Type B pancreatic cell (in vitro differentiated cells): ENCODE measurements at regions not wholly inside any gene's neighbourhood (a gene's known extent, or its start where the extent isn't known, plus 50 kb on each side); places are given as distances from the start of the nearest gene placed in this dataset.

ENCODE experiments used
- DNase-seq: peaks from one replicate; pipeline ENCODE4 v3.0.0; 2021; ENCODE audit warnings: mixed read lengths; ENCODE audit not compliant: unreplicated experiment; ENCODE audit errors: extremely low spot score
- H3K27ac Mint-ChIP-seq: 2 replicates; pipeline ENCODE4 v1.8.0; 2021; ENCODE audit warnings: mild to moderate bottlenecking, mixed read lengths
- H3K27me3 Mint-ChIP-seq: 2 replicates; pipeline ENCODE4 v1.8.0; 2021; ENCODE audit warnings: mixed read lengths
- H3K36me3 Mint-ChIP-seq: 2 replicates; pipeline ENCODE4 v1.8.0; 2021; ENCODE audit warnings: mixed read lengths
- H3K4me1 Mint-ChIP-seq: one replicate; pipeline ENCODE4 v1.8.0; 2021; ENCODE audit warnings: mixed read lengths; ENCODE audit not compliant: unreplicated experiment
- H3K4me3 Mint-ChIP-seq: 2 replicates; pipeline ENCODE4 v1.8.0; 2021; ENCODE audit warnings: mild to moderate bottlenecking, mixed read lengths
- H3K9me3 Mint-ChIP-seq: 2 replicates; pipeline ENCODE4 v1.8.0; 2021; ENCODE audit warnings: mixed read lengths
- TF ChIP-seq, protein P1 (sequence below): fragments of 200-600 bp; sonication (generic); conservative IDR thresholded peaks from 2 replicates; pipeline ENCODE4 v1.5.0; 2021; ENCODE audit warnings: antibody characterized with exemption, mild to moderate bottlenecking

DNA sequence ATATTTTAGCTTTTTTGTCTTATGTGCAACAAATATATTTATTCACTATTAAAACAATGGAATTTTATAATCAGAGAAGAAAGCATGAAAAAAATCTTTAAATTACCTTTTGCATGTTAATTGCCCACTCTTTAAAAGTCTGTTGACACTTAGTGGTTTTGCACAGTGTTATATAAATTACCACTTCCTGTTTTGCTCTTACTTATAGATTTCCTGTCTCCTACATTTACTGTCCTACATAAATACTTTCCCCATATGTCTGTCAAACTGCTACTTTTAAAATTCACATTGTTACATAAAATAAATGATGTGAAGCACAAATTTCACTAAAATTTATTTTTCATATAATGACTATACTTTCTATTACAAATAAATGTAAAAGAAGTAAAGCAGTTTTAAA, 161.1 kb upstream of the NDST4 start:
- Mint-ChIP-seq H3K9me3 (no peaks in the 10 kb centered on the region), H3K36me3 (no peaks in the 10 kb centered on the region), H3K4me1 (no peaks in the 10 kb centered on the region), H3K27me3 (no peaks in the 10 kb centered on the region), H3K4me3 (no peak overlapping the region), H3K27ac (no peak overlapping the region)
- DNase-seq = no peak
- TF ChIP-seq, protein P1, sequence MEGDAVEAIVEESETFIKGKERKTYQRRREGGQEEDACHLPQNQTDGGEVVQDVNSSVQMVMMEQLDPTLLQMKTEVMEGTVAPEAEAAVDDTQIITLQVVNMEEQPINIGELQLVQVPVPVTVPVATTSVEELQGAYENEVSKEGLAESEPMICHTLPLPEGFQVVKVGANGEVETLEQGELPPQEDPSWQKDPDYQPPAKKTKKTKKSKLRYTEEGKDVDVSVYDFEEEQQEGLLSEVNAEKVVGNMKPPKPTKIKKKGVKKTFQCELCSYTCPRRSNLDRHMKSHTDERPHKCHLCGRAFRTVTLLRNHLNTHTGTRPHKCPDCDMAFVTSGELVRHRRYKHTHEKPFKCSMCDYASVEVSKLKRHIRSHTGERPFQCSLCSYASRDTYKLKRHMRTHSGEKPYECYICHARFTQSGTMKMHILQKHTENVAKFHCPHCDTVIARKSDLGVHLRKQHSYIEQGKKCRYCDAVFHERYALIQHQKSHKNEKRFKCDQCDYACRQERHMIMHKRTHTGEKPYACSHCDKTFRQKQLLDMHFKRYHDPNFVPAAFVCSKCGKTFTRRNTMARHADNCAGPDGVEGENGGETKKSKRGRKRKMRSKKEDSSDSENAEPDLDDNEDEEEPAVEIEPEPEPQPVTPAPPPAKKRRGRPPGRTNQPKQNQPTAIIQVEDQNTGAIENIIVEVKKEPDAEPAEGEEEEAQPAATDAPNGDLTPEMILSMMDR = no peak

GRCh38 chr4:115272594-115272993, 159.2 kb upstream of the NDST4 start:
- Mint-ChIP-seq H3K27me3 (no peaks in the 10 kb centered on the region), H3K27ac (no peak overlapping the region), H3K4me1 (no peaks in the 10 kb centered on the region), H3K36me3 (no peaks in the 10 kb centered on the region), H3K9me3 (no peaks in the 10 kb centered on the region), H3K4me3 (no peak overlapping the region)
- TF ChIP-seq, protein P1 = no peak
- no peak for DNase-seq

DNA sequence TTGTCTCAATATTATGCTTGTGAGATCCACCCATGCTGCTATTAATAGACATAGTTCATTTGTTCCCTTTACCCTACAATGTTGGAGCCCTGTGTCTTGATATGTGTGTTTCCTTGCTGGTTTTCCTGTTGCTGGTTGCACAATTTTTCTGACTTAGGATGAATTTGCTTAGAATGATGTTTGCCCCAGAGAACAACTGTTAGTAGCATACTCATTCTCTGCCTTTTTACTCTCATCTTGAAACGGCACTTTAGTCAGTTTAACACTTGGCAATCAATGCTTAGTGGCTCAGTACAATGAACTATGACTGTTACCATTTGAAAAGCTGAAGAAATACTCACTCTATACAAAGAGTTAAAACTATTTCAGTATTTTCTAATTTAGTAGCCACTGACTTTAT, 158.8 kb upstream of the NDST4 start:
- no peak overlapping the region for H3K27ac Mint-ChIP-seq
- H3K4me1 Mint-ChIP-seq = no peaks in the 10 kb centered on the region
- H3K9me3 Mint-ChIP-seq = no peaks in the 10 kb centered on the region

GRCh38 chr4:115260195-115260594, 146.8 kb upstream of the NDST4 start:
- no peak for DNase-seq
- no peak overlapping the region for H3K27ac Mint-ChIP-seq
- H3K36me3 Mint-ChIP-seq = no peaks in the 10 kb centered on the region
- no peaks in the 10 kb centered on the region for H3K4me1 Mint-ChIP-seq
- H3K4me3 Mint-ChIP-seq = no peak overlapping the region
- H3K9me3 Mint-ChIP-seq = no peaks in the 10 kb centered on the region
- TF ChIP-seq, protein P1 = no peak
- no peaks in the 10 kb centered on the region for H3K27me3 Mint-ChIP-seq

More for the DNA sequence above, 158.8 kb upstream of the NDST4 start:
- no peak for DNase-seq
- no peaks in the 10 kb centered on the region for H3K36me3 Mint-ChIP-seq
- H3K27me3 Mint-ChIP-seq = no peaks in the 10 kb centered on the region
- no peak overlapping the region for H3K4me3 Mint-ChIP-seq
- TF ChIP-seq, protein P1 = no peak

GRCh38 chr4:115259642-115260041, 146.2 kb upstream of the NDST4 start:
- no peak for DNase-seq
- TF ChIP-seq, protein P1 = no peak
- H3K4me3 Mint-ChIP-seq = no peak overlapping the region

DNA sequence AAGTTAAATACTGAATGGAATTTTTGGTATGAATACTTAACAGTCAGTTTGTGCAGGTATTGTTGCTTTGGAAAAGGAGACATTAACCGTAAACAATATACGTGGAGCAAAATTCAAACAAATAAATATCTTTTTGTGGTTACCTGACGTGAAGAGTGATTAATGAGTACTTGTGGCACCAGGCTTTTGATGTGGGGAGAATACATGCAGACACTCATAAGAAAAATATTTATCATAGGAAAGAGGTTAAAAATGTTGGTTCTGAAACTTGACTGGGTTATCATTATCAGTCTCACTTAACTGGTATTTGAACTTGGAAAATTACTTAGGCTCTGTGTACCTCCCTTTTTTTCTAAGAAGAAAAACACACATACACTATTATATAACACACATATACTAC, 136.4 kb upstream of the NDST4 start:
- H3K4me3 Mint-ChIP-seq = no peak overlapping the region
- H3K36me3 Mint-ChIP-seq = no peaks in the 10 kb centered on the region
- H3K27ac Mint-ChIP-seq = no peak overlapping the region
- TF ChIP-seq, protein P1 = no peak
- no peaks in the 10 kb centered on the region for H3K9me3 Mint-ChIP-seq
- no peaks in the 10 kb centered on the region for H3K27me3 Mint-ChIP-seq
- no peak for DNase-seq
- no peaks in the 10 kb centered on the region for H3K4me1 Mint-ChIP-seq

More at GRCh38 chr4:115259642-115260041, 146.2 kb upstream of the NDST4 start:
- Mint-ChIP-seq H3K36me3 (no peaks in the 10 kb centered on the region), H3K9me3 (no peaks in the 10 kb centered on the region), H3K4me1 (no peaks in the 10 kb centered on the region), H3K27me3 (no peaks in the 10 kb centered on the region), H3K27ac (no peak overlapping the region)
